ENCODE measurements at regions not wholly inside any gene's neighbourhood (a gene's known extent, or its start where the extent isn't known, plus 50 kb on each side); places are given as distances from the start of the nearest gene placed in this dataset.

DNA sequence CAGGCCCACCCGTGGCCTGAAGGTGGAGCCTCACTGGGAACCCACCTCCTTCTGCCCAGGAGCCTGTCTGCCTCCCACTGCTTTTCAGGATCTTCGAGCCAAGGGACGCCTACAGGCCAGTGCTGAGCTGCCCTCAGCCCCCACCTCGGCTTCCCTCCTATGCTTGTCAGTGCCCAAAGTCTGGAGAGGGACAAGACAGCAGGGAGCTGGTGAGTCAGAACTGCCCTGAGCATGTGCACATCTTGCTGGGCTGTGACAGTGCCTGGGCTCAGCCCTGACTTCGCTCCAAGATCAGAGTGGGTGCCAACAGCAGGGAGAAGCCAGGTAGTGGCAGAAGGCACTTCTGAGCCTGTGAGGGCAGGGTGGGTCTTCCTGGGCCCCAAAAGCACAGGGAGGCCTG is 286.8 kb downstream of the AEBP2 start:
- peaks cover 0 to 5% (median 0%) of the 10 kb centered on the region in 4 donors for H3K9me3 ChIP-seq (ENCODE audit: control insufficient read depth in 4 of 4, low read length in 3 of 4)
- no peaks in the 10 kb centered on the region for H3K36me3 ChIP-seq (ENCODE audit: control insufficient read depth in 4 of 4, insufficient read depth in 3 of 4, low read depth in 1 of 4, low read length in 3 of 4)
- no peak for TF ChIP-seq HNF4G (IDR thresholded peaks at IDR 0.05)
- TF ChIP-seq TAF1 (conservative IDR thresholded peaks at IDR 0.05): no peak
- TF ChIP-seq, protein P1, sequence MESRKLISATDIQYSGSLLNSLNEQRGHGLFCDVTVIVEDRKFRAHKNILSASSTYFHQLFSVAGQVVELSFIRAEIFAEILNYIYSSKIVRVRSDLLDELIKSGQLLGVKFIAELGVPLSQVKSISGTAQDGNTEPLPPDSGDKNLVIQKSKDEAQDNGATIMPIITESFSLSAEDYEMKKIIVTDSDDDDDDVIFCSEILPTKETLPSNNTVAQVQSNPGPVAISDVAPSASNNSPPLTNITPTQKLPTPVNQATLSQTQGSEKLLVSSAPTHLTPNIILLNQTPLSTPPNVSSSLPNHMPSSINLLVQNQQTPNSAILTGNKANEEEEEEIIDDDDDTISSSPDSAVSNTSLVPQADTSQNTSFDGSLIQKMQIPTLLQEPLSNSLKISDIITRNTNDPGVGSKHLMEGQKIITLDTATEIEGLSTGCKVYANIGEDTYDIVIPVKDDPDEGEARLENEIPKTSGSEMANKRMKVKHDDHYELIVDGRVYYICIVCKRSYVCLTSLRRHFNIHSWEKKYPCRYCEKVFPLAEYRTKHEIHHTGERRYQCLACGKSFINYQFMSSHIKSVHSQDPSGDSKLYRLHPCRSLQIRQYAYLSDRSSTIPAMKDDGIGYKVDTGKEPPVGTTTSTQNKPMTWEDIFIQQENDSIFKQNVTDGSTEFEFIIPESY (IDR thresholded peaks at IDR 0.05): no peak
- no peak for TF ChIP-seq YY1 (IDR thresholded peaks at IDR 0.05)
- no peak for TF ChIP-seq SP1 (IDR thresholded peaks at IDR 0.05)
- TF ChIP-seq NR2F2 (IDR thresholded peaks at IDR 0.05): no peak
- TF ChIP-seq RAD21 (IDR thresholded peaks at IDR 0.05): no peak
- no peak for TF ChIP-seq FOXA2 (IDR thresholded peaks at IDR 0.05)
- TF ChIP-seq GABPA (IDR thresholded peaks at IDR 0.05 in 1 of 2, conservative IDR thresholded peaks at IDR 0.05 in 1 of 2): no peak
- TF ChIP-seq, protein P2, sequence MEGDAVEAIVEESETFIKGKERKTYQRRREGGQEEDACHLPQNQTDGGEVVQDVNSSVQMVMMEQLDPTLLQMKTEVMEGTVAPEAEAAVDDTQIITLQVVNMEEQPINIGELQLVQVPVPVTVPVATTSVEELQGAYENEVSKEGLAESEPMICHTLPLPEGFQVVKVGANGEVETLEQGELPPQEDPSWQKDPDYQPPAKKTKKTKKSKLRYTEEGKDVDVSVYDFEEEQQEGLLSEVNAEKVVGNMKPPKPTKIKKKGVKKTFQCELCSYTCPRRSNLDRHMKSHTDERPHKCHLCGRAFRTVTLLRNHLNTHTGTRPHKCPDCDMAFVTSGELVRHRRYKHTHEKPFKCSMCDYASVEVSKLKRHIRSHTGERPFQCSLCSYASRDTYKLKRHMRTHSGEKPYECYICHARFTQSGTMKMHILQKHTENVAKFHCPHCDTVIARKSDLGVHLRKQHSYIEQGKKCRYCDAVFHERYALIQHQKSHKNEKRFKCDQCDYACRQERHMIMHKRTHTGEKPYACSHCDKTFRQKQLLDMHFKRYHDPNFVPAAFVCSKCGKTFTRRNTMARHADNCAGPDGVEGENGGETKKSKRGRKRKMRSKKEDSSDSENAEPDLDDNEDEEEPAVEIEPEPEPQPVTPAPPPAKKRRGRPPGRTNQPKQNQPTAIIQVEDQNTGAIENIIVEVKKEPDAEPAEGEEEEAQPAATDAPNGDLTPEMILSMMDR (IDR thresholded peaks at IDR 0.05; ENCODE audit: low read depth, low read length, missing input control): no peak
- TF ChIP-seq FOXA1 (IDR thresholded peaks at IDR 0.05): no peak
- TF ChIP-seq HNF4A (conservative IDR thresholded peaks at IDR 0.05): no peak
- no peak for TF ChIP-seq RXRA (IDR thresholded peaks at IDR 0.05)
- no peak for TF ChIP-seq JUND (IDR thresholded peaks at IDR 0.05)
- no peak overlapping the region for H3K9ac ChIP-seq (ENCODE audit: low read depth in 1 of 2, low read length in 2 of 2)
- no peaks in the 10 kb centered on the region for H3K4me1 ChIP-seq (ENCODE audit: control insufficient read depth in 4 of 4, insufficient read depth in 4 of 4, low read length in 3 of 4)
- no peak overlapping the region for H3K4me3 ChIP-seq (ENCODE audit: low read depth in 1 of 3, low read length in 3 of 3)
- 89% methylated on average over 5 of the region's 5 CpGs for WGBS
- DNase-seq (ENCODE audit: low spot score): no peak
- no peak overlapping the region for H3K27ac ChIP-seq (ENCODE audit: low read depth in 1 of 2, low read length in 2 of 2)
- H3K27me3 ChIP-seq (ENCODE audit: control insufficient read depth in 4 of 4, insufficient read depth in 4 of 4, low read length in 3 of 4): no peaks in the 10 kb centered on the region

DNA sequence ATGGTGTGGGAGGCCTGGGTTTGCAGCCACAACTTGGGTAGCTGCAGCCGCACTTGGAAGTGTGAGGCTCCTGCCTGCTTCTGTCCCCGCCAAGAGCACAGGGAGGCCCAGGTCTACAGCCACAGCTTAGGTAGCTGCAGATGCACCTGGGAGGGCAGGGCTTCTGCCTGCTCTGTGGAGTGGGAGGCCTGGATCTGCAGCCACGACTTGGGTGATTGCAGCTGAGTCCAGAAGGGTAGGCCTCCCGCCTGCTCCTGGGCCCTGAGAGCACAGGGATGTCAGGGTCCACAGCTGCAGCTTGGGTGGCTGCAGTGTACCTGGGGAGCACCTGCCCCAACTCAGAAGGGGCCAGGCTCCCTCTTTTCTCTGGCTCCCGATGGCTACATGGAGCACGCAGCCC is 287.3 kb downstream of the AEBP2 start:
- Histone ChIP-seq H3K36me3 (ENCODE audit: control insufficient read depth in 4 of 4, insufficient read depth in 3 of 4, low read depth in 1 of 4, low read length in 3 of 4) (no peaks in the 10 kb centered on the region), H3K9ac (ENCODE audit: low read depth in 1 of 2, low read length in 2 of 2) (no peak overlapping the region), H3K9me3 (ENCODE audit: control insufficient read depth in 4 of 4, low read length in 3 of 4) (peaks cover 0 to 5% (median 0%) of the 10 kb centered on the region in 4 donors), H3K4me3 (ENCODE audit: low read depth in 1 of 3, low read length in 3 of 3) (no peak overlapping the region), H3K4me1 (ENCODE audit: control insufficient read depth in 4 of 4, insufficient read depth in 4 of 4, low read length in 3 of 4) (no peaks in the 10 kb centered on the region), H3K27ac (ENCODE audit: low read depth in 1 of 2, low read length in 2 of 2) (no peak overlapping the region), H3K27me3 (ENCODE audit: control insufficient read depth in 4 of 4, insufficient read depth in 4 of 4, low read length in 3 of 4) (no peaks in the 10 kb centered on the region)
- 97% methylated on average over 6 of the region's 6 CpGs for WGBS
- no peak for TF ChIP-seq HNF4G (IDR thresholded peaks at IDR 0.05)
- DNase-seq (ENCODE audit: low spot score): no peak

DNA sequence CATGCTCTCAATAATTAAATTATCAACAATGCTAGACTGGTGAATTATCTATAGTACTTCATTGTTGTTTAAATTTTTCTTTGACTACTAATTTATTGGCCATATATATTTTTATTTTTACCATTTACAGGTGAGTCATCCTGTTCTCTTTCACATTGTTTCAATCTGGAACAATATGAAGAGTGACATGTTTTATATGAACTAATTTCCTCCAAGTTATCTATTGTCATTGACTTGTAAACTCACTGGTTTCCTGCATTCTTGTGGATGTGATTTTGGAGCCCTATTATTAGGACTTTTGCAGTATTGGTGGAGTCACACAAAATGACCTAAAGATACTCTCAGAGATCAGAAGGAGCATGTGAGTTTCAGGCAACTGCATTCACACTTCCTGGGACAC is 297.7 kb downstream of the AEBP2 start:
- no peaks in the 10 kb centered on the region for H3K36me3 ChIP-seq (ENCODE audit: control insufficient read depth in 4 of 4, insufficient read depth in 3 of 4, low read depth in 1 of 4, low read length in 3 of 4)
- H3K27me3 ChIP-seq (ENCODE audit: control insufficient read depth in 4 of 4, insufficient read depth in 4 of 4, low read length in 3 of 4): no peaks in the 10 kb centered on the region
- H3K4me3 ChIP-seq (ENCODE audit: low read depth in 1 of 3, low read length in 3 of 3): no peak overlapping the region
- H3K27ac ChIP-seq (ENCODE audit: low read depth in 1 of 2, low read length in 2 of 2): no peak overlapping the region
- H3K4me1 ChIP-seq (ENCODE audit: control insufficient read depth in 4 of 4, insufficient read depth in 4 of 4, low read length in 3 of 4): peaks cover 0 to 2% (median 0%) of the 10 kb centered on the region in 4 donors
- DNase-seq (ENCODE audit: low spot score): no peak
- no peaks in the 10 kb centered on the region for H3K9me3 ChIP-seq (ENCODE audit: control insufficient read depth in 4 of 4, low read length in 3 of 4)
- H3K9ac ChIP-seq (ENCODE audit: low read depth in 1 of 2, low read length in 2 of 2): no peak overlapping the region
- TF ChIP-seq NR2F2 (IDR thresholded peaks at IDR 0.05) (no peak), YY1 (IDR thresholded peaks at IDR 0.05) (no peak), FOXA2 (IDR thresholded peaks at IDR 0.05) (no peak), SP1 (IDR thresholded peaks at IDR 0.05) (no peak), EGR1 (IDR thresholded peaks at IDR 0.05; ENCODE audit: low read depth in 2 of 2) (no peak)
- TF ChIP-seq, protein P3, sequence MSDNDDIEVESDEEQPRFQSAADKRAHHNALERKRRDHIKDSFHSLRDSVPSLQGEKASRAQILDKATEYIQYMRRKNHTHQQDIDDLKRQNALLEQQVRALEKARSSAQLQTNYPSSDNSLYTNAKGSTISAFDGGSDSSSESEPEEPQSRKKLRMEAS (IDR thresholded peaks at IDR 0.05): no peak
- TF ChIP-seq, protein P4, sequence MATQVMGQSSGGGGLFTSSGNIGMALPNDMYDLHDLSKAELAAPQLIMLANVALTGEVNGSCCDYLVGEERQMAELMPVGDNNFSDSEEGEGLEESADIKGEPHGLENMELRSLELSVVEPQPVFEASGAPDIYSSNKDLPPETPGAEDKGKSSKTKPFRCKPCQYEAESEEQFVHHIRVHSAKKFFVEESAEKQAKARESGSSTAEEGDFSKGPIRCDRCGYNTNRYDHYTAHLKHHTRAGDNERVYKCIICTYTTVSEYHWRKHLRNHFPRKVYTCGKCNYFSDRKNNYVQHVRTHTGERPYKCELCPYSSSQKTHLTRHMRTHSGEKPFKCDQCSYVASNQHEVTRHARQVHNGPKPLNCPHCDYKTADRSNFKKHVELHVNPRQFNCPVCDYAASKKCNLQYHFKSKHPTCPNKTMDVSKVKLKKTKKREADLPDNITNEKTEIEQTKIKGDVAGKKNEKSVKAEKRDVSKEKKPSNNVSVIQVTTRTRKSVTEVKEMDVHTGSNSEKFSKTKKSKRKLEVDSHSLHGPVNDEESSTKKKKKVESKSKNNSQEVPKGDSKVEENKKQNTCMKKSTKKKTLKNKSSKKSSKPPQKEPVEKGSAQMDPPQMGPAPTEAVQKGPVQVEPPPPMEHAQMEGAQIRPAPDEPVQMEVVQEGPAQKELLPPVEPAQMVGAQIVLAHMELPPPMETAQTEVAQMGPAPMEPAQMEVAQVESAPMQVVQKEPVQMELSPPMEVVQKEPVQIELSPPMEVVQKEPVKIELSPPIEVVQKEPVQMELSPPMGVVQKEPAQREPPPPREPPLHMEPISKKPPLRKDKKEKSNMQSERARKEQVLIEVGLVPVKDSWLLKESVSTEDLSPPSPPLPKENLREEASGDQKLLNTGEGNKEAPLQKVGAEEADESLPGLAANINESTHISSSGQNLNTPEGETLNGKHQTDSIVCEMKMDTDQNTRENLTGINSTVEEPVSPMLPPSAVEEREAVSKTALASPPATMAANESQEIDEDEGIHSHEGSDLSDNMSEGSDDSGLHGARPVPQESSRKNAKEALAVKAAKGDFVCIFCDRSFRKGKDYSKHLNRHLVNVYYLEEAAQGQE (IDR thresholded peaks at IDR 0.05): no peak
